ENCODE measurements at regions not wholly inside any gene's neighbourhood (a gene's known extent, or its start where the extent isn't known, plus 50 kb on each side); places are given as distances from the start of the nearest gene placed in this dataset.

DNA sequence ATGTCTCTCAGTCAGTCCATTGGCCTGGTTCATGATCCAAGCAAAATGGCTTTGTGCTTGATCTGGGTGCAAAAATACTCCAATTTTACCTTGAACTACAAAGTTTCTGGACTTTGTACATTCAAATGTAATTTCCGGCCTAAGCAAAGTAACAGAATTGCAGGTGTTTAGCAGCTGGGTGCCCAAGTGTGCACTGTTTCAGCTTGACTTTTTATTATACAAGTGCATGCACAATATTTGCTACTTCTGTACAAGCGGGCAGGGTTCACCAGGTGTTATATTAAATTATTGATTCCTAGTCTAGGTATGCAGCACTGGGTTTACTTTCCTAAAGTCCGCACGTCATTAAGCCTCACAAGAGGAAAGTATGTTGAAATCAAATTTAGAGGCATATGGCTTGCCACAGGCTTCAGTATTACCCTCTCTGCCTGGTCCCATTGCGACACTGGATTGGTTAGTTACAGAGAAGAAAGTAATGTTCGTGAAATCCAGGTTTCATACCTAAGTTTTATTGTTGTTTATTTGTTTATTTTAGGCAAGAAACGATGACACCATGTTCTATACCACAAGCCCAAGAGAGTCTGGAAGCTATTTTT is 376.9 kb upstream of the CTSO start:
- Histone ChIP-seq H3K27ac (ENCODE audit: low read length in 2 of 2) (no peak overlapping the region), H3K4me3 (ENCODE audit: control extremely low read depth in 1 of 5, extremely low read depth in 1 of 5, insufficient read depth in 1 of 5, low read depth in 2 of 5, low read length in 4 of 5) (no peak overlapping the region), H3K9me3 (ENCODE audit: control extremely low read depth in 1 of 3, control insufficient read depth in 2 of 3, insufficient read depth in 1 of 3, low read length in 2 of 3) (peaks cover 0 to 2% (median 0%) of the 10 kb centered on the region in 3 donors), H3K27me3 (replicated peaks in 1 of 4; ENCODE audit: control extremely low read depth in 1 of 4, control insufficient read depth in 3 of 4, insufficient read depth in 4 of 4, low read length in 3 of 4) (no peaks in the 10 kb centered on the region), H3K4me1 (ENCODE audit: control insufficient read depth in 2 of 2, insufficient read depth in 2 of 2, low read length in 2 of 2) (no peaks in the 10 kb centered on the region), H3K79me2 (ENCODE audit: control insufficient read depth, insufficient read depth, low read length) (no peaks in the 10 kb centered on the region), H2AFZ (ENCODE audit: insufficient read depth, low read depth, low read length, poor library complexity, severe bottlenecking) (no peak overlapping the region), H3K4me2 (replicated peaks; ENCODE audit: low read depth, low read length, poor library complexity, severe bottlenecking) (no peak overlapping the region), H3K9ac (ENCODE audit: low read length) (no peak overlapping the region), H4K20me1 (ENCODE audit: control insufficient read depth, insufficient read depth, low read length, poor library complexity, severe bottlenecking) (no peaks in the 10 kb centered on the region), H3K36me3 (replicated peaks in 1 of 2; ENCODE audit: control extremely low read depth in 1 of 2, control insufficient read depth in 1 of 2, extremely low read depth in 1 of 2, insufficient read depth in 2 of 2, low read length in 1 of 2) (no peaks in the 10 kb centered on the region)
- Mint-ChIP-seq H3K4me3 (no peak overlapping the region), H3K27ac (no peak overlapping the region), H3K27me3 (no peaks in the 10 kb centered on the region), H3K4me1 (no peaks in the 10 kb centered on the region), H3K9me3 (ENCODE audit: insufficient read depth) (no peaks in the 10 kb centered on the region)
- ATAC-seq (ENCODE audit: low read depth) (no peak), DNase-seq (no peak)
- POLR2A ChIA-PET, result no interaction called here
- TF ChIP-seq, protein P1, sequence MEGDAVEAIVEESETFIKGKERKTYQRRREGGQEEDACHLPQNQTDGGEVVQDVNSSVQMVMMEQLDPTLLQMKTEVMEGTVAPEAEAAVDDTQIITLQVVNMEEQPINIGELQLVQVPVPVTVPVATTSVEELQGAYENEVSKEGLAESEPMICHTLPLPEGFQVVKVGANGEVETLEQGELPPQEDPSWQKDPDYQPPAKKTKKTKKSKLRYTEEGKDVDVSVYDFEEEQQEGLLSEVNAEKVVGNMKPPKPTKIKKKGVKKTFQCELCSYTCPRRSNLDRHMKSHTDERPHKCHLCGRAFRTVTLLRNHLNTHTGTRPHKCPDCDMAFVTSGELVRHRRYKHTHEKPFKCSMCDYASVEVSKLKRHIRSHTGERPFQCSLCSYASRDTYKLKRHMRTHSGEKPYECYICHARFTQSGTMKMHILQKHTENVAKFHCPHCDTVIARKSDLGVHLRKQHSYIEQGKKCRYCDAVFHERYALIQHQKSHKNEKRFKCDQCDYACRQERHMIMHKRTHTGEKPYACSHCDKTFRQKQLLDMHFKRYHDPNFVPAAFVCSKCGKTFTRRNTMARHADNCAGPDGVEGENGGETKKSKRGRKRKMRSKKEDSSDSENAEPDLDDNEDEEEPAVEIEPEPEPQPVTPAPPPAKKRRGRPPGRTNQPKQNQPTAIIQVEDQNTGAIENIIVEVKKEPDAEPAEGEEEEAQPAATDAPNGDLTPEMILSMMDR (IDR thresholded peaks at IDR 0.05), result no peak
- no peak for TF ChIP-seq EZH2 (IDR thresholded peaks at IDR 0.05; ENCODE audit: borderline replicate concordance, insufficient read depth, low read depth, low read length, poor library complexity, severe bottlenecking)
- WGBS (ENCODE audit: insufficient coverage), result 100% methylated on average over 3 of the region's 7 CpGs
- CTCF ChIA-PET, result no interaction called here
- intact Hi-C loops (cut with micrococcal nuclease), result no loop called here

DNA sequence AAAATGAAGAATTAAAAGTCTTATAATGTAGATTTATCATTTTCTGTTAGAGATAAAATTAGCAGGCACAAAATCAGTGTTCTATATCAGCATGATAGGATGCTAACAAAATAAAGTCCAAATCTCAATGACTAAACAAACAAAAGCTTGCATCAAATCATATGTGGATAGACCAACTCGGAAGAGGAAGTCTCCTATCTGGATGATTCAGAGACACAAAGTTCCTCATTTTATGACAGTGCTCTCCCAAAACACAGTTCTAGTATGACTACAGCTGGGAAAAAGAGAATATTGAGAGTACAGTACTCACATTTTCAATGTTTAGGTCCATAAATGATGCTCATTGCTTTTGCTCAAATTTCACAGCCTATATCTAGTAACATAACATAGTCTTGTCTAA is 376.1 kb upstream of the CTSO start:
- intact Hi-C loops (cut with micrococcal nuclease), result no loop called here
- no peaks in the 10 kb centered on the region for H3K79me2 ChIP-seq (ENCODE audit: control insufficient read depth, insufficient read depth, low read length)
- H3K27ac ChIP-seq (ENCODE audit: low read length in 2 of 2), result no peak overlapping the region
- no peaks in the 10 kb centered on the region for H4K20me1 ChIP-seq (ENCODE audit: control insufficient read depth, insufficient read depth, low read length, poor library complexity, severe bottlenecking)
- H3K4me3 ChIP-seq (ENCODE audit: control extremely low read depth in 1 of 5, extremely low read depth in 1 of 5, insufficient read depth in 1 of 5, low read depth in 2 of 5, low read length in 4 of 5), result no peak overlapping the region
- H3K9ac ChIP-seq (ENCODE audit: low read length), result no peak overlapping the region
- no peaks in the 10 kb centered on the region for H3K4me1 Mint-ChIP-seq
- H3K9me3 Mint-ChIP-seq (ENCODE audit: insufficient read depth), result no peaks in the 10 kb centered on the region
- H3K4me3 Mint-ChIP-seq, result no peak overlapping the region
- WGBS (ENCODE audit: insufficient coverage), result no CpG with 5 or more reads among the region's 1 CpG
- H3K4me1 ChIP-seq (ENCODE audit: control insufficient read depth in 2 of 2, insufficient read depth in 2 of 2, low read length in 2 of 2), result no peaks in the 10 kb centered on the region
- DNase-seq, result no peak
- H3K27me3 ChIP-seq (replicated peaks in 1 of 4; ENCODE audit: control extremely low read depth in 1 of 4, control insufficient read depth in 3 of 4, insufficient read depth in 4 of 4, low read length in 3 of 4), result no peaks in the 10 kb centered on the region
- no peaks in the 10 kb centered on the region for H3K36me3 ChIP-seq (replicated peaks in 1 of 2; ENCODE audit: control extremely low read depth in 1 of 2, control insufficient read depth in 1 of 2, extremely low read depth in 1 of 2, insufficient read depth in 2 of 2, low read length in 1 of 2)
- no peak overlapping the region for H2AFZ ChIP-seq (ENCODE audit: insufficient read depth, low read depth, low read length, poor library complexity, severe bottlenecking)
- no peak overlapping the region for H3K4me2 ChIP-seq (replicated peaks; ENCODE audit: low read depth, low read length, poor library complexity, severe bottlenecking)
- H3K9me3 ChIP-seq (ENCODE audit: control extremely low read depth in 1 of 3, control insufficient read depth in 2 of 3, insufficient read depth in 1 of 3, low read length in 2 of 3), result peaks cover 0 to 2% (median 0%) of the 10 kb centered on the region in 3 donors
- no peak overlapping the region for H3K27ac Mint-ChIP-seq
- POLR2A ChIA-PET, result no interaction called here
- CTCF ChIA-PET, result no interaction called here
- ATAC-seq (ENCODE audit: low read depth), result no peak
- no peaks in the 10 kb centered on the region for H3K27me3 Mint-ChIP-seq
- TF ChIP-seq, protein P1 (IDR thresholded peaks at IDR 0.05), result no peak
- TF ChIP-seq EZH2 (IDR thresholded peaks at IDR 0.05; ENCODE audit: borderline replicate concordance, insufficient read depth, low read depth, low read length, poor library complexity, severe bottlenecking), result no peak

Measured in B cell (primary cell).